HCT116 (cell line): ENCODE measurements at regions not wholly inside any gene's neighbourhood (a gene's known extent, or its start where the extent isn't known, plus 50 kb on each side); places are given as distances from the start of the nearest gene placed in this dataset.

Experiments used
- CBX3 ChIP-seq: IDR thresholded peaks from 2 replicates; pipeline ENCODE4 v1.6.1; 2012; ENCODE audit warnings: low read depth
- CTCF ChIP-seq, 3 experiments: fragments of 200-600 bp in 1 of 3; sonication (generic) in 1 of 3; IDR thresholded peaks in 2 of 3; conservative IDR thresholded peaks in 1 of 3; 2 replicates each; pipeline ENCODE4 v1.5.1; 2012 to 2017; ENCODE audit warnings: low read depth in 2 of 3, low read length in 2 of 3, antibody characterized with exemption in 1 of 3, borderline replicate concordance in 1 of 3, control low read depth in 1 of 3, mild to moderate bottlenecking in 1 of 3, mixed read lengths in 1 of 3, mixed run types in 1 of 3, moderate library complexity in 1 of 3; ENCODE audit not compliant: insufficient read depth in 1 of 3
- EGR1 ChIP-seq: IDR thresholded peaks from 2 replicates; pipeline ENCODE4 v1.6.1; 2012; ENCODE audit warnings: low read depth
- EZH2 ChIP-seq: fragments of 200-600 bp; sonication (generic); IDR thresholded peaks from 2 replicates; pipeline ENCODE4 v1.6.1; 2017; ENCODE audit warnings: antibody characterized with exemption, mixed run types
- FOSL1 ChIP-seq: IDR thresholded peaks from 2 replicates; pipeline ENCODE4 v1.6.1; 2012; ENCODE audit warnings: low read depth
- MAX ChIP-seq: IDR thresholded peaks from 2 replicates; pipeline ENCODE4 v1.6.1; 2012
- POLR2A ChIP-seq: IDR thresholded peaks from 2 replicates; pipeline ENCODE4 v1.7.0; 2011; ENCODE audit warnings: borderline replicate concordance; ENCODE audit not compliant: insufficient read depth, insufficient read length; ENCODE audit errors: extremely low read depth
- POLR2AphosphoS5 ChIP-seq: IDR thresholded peaks from 2 replicates; pipeline ENCODE4 v1.6.1; 2011; ENCODE audit warnings: mild to moderate bottlenecking, low read depth, low read length, moderate library complexity
- ZFX ChIP-seq: fragments of 450-650 bp; IDR thresholded peaks from 2 replicates; pipeline ENCODE4 v1.6.1; 2017

- no peak for TF ChIP-seq FOSL1
- TF ChIP-seq CTCF (IDR thresholded peaks at IDR 0.05 in 2 of 3, conservative IDR thresholded peaks at IDR 0.05 in 1 of 3; ENCODE audit: borderline replicate concordance in 1 of 3, insufficient read depth in 1 of 3, low read depth in 2 of 3, low read length in 2 of 3): no peak
- no peak for TF ChIP-seq EZH2
- no peak for TF ChIP-seq POLR2A
- TF ChIP-seq POLR2AphosphoS5: no peak
- TF ChIP-seq CBX3: no peak
- TF ChIP-seq EGR1: no peak
- no peak for TF ChIP-seq MAX
- TF ChIP-seq ZFX: no peak
These were observed 130.7 kb upstream of the RASSF8 start for GRCh38 chr12:25827747-25828146.
